ENCODE measurements at regions not wholly inside any gene's neighbourhood (a gene's known extent, or its start where the extent isn't known, plus 50 kb on each side); places are given as distances from the start of the nearest gene placed in this dataset.
"Not testable (repeated sequence)": the region's sequence is repeated elsewhere in the genome, so short reads cannot be mapped to it uniquely, and the experiment has no call there.

- peak overlapping the region; percentile 73 to 76 for H3K27ac ChIP-seq
- peak; percentile 68 for DNase-seq (ENCODE audit: low spot score)
- intact Hi-C loops (cut with DNase I), result no loop called here
Measured at GRCh38 chr3:194880940-194881925, 195.6 kb downstream of the FAM43A start.

DNA sequence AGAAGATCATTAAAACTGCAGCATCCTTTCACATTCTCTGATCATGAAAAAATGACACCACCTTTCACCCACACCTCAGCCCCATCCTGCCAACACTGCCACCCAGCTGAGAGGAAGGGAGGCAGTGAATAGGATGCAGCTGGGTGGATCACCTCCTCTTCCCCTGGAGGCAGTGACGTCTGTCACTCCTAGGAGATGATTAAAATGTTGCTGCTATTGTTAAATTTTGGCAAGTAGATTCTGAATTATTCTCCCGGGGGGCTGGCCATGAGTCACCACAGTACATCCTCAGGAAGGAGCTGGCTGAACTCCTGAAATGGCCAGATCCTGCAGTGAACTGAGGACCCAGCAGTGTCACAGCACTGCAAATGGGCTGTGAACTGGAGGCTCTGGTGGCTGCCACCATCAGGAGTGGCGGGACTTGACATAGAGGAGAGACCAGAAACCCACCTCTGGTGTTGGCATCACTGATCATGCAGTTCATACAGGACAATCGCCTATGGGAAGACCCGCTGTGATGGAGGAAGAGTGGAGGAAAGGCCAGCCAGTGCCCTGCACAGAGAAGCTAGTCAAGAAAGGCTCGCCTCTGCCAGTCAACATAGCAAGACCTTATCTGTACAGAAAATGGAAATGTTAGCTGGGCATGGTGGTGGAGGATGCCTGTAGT lies 199.1 kb downstream of the FAM43A start:
- Histone ChIP-seq H3K4me1 (replicated peaks) (peaks cover 16% of the 10 kb centered on the region), H3K27ac (no peak overlapping the region), H3K36me3 (no peaks in the 10 kb centered on the region), H3K4me3 (no peak overlapping the region), H3K9me3 (no peaks in the 10 kb centered on the region), H3K27me3 (replicated peaks; ENCODE audit: insufficient read depth) (no peaks in the 10 kb centered on the region)
- WGBS, result 81% methylated on average over 6 of the region's 6 CpGs
- DNase-seq (ENCODE audit: low spot score), result no peak
- intact Hi-C loops (cut with DNase I), result no loop called here
- TF ChIP-seq POLR2AphosphoS5 (IDR thresholded peaks at IDR 0.05) (no peak), CTCF (IDR thresholded peaks at IDR 0.05) (no peak), POLR2A (IDR thresholded peaks at IDR 0.05) (no peak)

More at GRCh38 chr3:194880940-194881925, 195.6 kb downstream of the FAM43A start:
- WGBS, result 55% methylated on average over 12 of the region's 12 CpGs
- H3K4me3 ChIP-seq, result no peak overlapping the region
- no peaks in the 10 kb centered on the region for H3K27me3 ChIP-seq (replicated peaks; ENCODE audit: insufficient read depth)
- H3K9me3 ChIP-seq, result no peaks in the 10 kb centered on the region
- TF ChIP-seq POLR2A (IDR thresholded peaks at IDR 0.05) (no peak), POLR2AphosphoS5 (IDR thresholded peaks at IDR 0.05) (peak; percentile 74), CTCF (IDR thresholded peaks at IDR 0.05) (peak in 1 of 4 experiments; percentile 16)
- H3K4me1 ChIP-seq (replicated peaks), result peaks cover 21% of the 10 kb centered on the region
- H3K36me3 ChIP-seq, result no peaks in the 10 kb centered on the region

DNA sequence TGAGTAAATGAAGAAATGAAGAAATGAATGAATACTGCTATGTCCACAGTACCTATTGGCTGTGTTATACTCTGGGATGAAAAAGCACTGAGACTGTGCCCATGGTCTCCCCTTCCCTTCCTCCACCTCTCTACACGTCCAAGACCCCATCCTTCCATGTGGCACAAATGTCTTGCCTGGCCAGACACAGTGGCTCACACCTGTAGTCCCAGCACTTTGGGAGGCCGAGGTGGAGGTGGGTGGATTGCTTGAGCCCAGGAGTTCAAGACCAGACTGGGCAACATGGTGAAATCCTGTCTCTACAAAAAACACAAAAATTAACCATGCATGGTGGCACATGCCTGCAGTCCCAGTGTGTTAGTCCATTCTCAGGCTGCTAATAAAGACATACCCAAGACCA lies 200.1 kb downstream of the FAM43A start:
- WGBS, result 93% methylated on average over 2 of the region's 2 CpGs
- TF ChIP-seq POLR2AphosphoS5 (IDR thresholded peaks at IDR 0.05) (no peak), CTCF (IDR thresholded peaks at IDR 0.05) (no peak), POLR2A (IDR thresholded peaks at IDR 0.05) (no peak)

GRCh38 chr3:194886836-194887235 lies 201.2 kb downstream of the FAM43A start:
- H3K4me1 ChIP-seq (replicated peaks), result no peaks in the 10 kb centered on the region
- intact Hi-C loops (cut with DNase I), result no loop called here
- no peaks in the 10 kb centered on the region for H3K27me3 ChIP-seq (replicated peaks; ENCODE audit: insufficient read depth)
- no peak for TF ChIP-seq POLR2AphosphoS5 (IDR thresholded peaks at IDR 0.05)
- no peak for TF ChIP-seq POLR2A (IDR thresholded peaks at IDR 0.05)
- no peak for TF ChIP-seq CTCF (IDR thresholded peaks at IDR 0.05)
- no peak for DNase-seq (ENCODE audit: low spot score)
- no peak overlapping the region for H3K4me3 ChIP-seq
- no peaks in the 10 kb centered on the region for H3K36me3 ChIP-seq
- WGBS, result 94% methylated on average over 2 of the region's 2 CpGs
- H3K9me3 ChIP-seq, result no peaks in the 10 kb centered on the region
- H3K27ac ChIP-seq, result no peak overlapping the region

More for the DNA sequence above, 200.1 kb downstream of the FAM43A start:
- Histone ChIP-seq H3K27ac (no peak overlapping the region), H3K9me3 (no peaks in the 10 kb centered on the region), H3K36me3 (no peaks in the 10 kb centered on the region), H3K4me3 (no peak overlapping the region), H3K27me3 (replicated peaks; ENCODE audit: insufficient read depth) (no peaks in the 10 kb centered on the region), H3K4me1 (replicated peaks) (peaks cover 7% of the 10 kb centered on the region)
- DNase-seq (ENCODE audit: low spot score), result no peak
- intact Hi-C loops (cut with DNase I), result no loop called here

GRCh38 chr3:194888062-194888461 lies 202.4 kb downstream of the FAM43A start:
- intact Hi-C loops (cut with DNase I); H3K4me1 ChIP-seq (replicated peaks); H3K4me3 ChIP-seq; H3K27ac ChIP-seq; DNase-seq (ENCODE audit: low spot score); H3K9me3 ChIP-seq; H3K27me3 ChIP-seq (replicated peaks; ENCODE audit: insufficient read depth); H3K36me3 ChIP-seq: not testable (repeated sequence)
- WGBS, result 77% methylated on average over 3 of the region's 3 CpGs

Data from prostate gland (tissue), 2 donors.